HG02759 (cell line): ENCODE measurements at regions not wholly inside any gene's neighbourhood (a gene's known extent, or its start where the extent isn't known, plus 50 kb on each side); places are given as distances from the start of the nearest gene placed in this dataset.
"Not testable (repeated sequence)": the region's sequence is repeated elsewhere in the genome, so short reads cannot be mapped to it uniquely, and the experiment has no call there.

ENCODE experiments used
- ATAC-seq: cut with Tn5 transposase; IDR thresholded peaks from one replicate; pipeline ENCODE4 v1.9.1; 2021; ENCODE audit warnings: mild to moderate bottlenecking, moderate library complexity; ENCODE audit not compliant: unreplicated experiment

DNA sequence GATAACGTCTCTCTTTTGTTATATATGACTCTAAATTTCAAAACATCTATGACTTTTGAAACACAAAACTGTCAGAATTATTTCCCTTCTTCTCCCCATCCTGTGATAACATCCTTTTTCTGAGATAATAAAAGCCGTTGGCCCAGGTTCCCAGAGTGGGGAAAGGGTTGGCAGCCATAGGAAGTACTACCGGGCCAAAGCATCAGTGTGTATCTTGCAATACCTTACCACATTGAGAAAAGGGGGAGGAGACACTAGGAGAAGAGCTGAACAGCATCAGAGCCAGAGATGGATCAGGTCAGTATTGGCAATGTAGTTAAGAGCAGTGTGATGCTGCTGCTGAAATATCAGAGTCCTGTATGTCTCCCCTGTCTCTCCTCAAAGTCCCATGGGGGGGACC is 210.0 kb upstream of the PROK2 start:
- ATAC-seq = no peak

DNA sequence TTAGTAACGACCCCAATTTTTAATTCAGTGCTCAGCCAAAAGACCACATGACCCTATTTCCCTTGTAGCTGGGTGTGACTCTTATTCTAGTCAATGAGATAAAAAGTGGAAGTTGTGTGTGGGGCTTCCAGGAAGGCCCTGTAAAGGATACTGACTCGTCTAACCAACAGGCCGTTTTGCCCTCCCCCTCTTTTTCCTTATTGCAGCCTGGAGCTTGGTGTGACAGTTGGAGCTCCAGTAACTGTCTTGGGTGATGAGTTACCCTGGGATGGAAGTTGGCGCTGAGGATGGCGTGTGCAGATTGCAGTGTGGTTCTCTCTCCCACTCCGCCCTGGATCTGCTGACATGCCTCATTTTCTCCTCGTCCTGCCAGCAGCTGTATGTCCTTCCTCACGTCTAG is 209.3 kb upstream of the PROK2 start:
- ATAC-seq = no peak

DNA sequence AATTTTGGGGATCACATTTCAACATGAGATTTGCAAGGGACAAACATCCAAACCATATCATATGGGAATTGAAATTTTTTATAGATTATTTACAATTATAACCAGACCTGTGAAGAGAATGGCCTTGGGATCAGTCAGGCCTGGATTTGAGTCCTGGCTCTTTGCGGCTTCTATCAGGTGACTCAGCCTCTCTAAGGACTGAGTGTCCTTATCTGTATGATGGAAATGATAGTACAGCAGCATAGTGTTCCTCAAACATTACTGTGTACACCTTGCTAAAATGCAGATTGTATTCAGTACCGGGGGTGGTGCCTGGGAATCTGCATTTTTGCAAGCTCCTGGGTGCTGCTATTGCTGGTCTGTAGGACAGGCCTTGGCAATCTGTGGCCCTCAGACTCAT is 206.7 kb upstream of the PROK2 start:
- no peak for ATAC-seq

DNA sequence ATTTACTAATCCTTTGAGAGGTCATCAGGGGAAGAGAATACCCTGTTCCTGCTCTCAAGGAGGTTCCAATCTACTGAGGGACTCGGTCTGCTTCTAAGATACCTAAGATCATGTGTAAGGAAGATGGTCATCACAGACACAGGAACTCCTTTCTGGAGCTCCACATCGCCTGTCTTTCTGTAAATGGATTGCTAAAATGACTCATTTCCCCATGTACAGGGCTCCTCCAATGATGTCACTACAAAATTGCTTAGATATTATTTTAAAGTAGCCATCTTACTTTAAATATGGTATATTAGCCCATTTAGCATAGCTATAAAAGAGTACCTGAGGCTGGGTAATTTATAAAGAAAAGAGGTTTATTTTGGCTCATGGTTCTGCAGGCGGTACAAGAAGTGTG is 206.1 kb upstream of the PROK2 start:
- no peak for ATAC-seq

DNA sequence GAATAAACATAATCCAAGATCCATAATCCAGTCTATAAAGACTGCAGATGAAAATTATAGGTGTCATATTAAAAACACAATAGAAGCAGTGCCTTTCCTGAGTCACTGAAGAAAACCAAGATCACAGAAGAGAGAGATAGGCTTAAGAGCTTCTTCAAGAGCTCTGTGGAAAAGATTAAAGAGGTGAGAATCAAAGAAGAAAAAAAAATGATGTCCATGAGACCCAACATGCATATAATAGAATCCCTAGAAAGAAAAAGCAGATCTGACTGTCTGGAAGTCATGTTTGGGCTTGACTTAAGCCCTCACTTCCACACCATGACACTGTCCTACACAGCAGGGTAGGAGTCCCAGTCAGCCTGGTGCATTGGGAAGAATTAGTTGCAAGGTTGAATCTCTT is 205.6 kb upstream of the PROK2 start:
- no peak for ATAC-seq

DNA sequence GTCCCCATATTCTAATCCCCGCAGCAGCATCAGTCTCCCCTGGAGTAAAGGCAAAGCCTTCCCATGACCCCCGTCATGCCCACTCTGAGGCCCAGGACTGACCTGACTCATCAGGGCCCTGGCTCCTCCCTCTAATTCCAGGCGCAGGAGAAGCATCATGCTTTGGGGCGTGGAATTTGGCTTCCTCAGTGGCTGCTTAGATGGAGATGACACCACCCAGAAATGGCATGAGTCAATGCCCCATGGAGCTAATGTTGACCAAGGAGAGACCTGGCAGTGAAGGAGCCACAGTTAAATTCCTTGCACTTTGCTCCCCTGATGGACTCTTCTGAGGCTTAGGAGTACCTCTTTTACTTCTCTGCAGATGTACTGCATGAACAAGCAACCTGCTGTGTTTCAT is 204.2 kb upstream of the PROK2 start:
- no peak for ATAC-seq

DNA sequence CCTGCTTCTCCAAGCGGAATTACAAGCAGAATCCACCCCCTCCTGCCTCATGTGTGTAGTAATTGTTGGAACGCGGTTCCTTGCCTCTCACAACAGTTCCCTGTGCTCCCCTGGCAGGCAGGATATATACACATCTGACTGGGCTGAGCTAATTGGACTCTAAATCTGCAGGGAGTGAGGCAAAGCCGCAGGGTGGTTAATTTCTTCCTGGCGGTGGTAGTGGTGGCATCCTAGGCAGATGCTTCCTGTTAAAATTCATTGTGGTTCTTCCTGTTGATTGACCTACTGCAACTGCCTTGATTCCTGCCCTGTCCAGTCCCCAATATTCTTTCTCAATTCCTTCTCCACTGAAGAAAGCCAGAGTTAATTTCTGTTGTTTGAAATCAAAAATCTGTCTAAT is 202.9 kb upstream of the PROK2 start:
- ATAC-seq = no peak

DNA sequence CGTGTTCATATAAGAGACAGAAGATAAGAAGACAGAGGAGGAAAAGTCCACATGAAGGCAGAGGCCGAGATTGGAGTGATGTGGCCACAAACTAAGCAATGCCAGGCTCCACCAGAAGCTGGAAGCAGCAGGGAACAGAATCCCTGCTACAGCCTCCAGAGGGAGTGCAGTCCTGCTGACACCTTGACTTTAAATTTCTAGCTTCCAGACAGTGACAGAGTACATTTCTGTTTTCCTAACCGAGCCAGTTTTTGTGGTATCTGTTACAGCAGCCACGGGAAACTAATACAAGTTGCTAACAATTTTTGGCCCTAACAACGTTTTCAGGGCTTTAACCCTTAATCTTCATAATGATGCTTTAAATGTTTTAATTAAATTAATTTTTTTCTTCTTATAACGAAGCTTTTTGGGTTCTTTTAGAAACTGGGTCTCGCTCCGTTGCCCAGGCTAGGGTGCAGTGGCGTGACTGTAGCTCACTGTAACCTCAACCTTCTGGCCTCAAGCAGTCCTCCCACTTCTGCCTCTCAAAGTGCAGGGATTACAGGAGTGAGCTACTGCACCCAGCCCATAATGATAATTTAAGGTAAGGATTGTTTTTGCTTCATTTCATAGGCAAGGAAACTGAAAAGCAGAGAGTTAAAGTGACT is 202.3 kb upstream of the PROK2 start:
- ATAC-seq = no peak

DNA sequence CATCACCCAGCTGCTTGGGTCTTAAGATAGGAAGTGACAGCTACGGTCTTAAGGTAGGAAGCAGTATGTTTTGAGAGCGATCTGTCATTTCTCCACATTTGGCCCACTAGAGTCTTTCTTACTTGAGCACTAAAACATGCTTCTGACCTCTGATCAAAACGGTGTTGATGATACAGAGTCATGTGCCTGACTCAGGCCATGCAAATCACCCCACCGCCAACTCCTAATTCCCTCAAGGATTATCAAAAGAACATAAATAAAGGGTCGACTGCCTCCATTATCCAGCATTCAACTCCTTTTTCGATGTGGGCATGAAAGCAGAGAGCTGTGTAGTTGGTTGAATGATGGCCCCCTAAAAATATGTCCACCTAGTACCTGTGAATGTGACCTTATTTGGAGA is 201.7 kb upstream of the PROK2 start:
- no peak for ATAC-seq

DNA sequence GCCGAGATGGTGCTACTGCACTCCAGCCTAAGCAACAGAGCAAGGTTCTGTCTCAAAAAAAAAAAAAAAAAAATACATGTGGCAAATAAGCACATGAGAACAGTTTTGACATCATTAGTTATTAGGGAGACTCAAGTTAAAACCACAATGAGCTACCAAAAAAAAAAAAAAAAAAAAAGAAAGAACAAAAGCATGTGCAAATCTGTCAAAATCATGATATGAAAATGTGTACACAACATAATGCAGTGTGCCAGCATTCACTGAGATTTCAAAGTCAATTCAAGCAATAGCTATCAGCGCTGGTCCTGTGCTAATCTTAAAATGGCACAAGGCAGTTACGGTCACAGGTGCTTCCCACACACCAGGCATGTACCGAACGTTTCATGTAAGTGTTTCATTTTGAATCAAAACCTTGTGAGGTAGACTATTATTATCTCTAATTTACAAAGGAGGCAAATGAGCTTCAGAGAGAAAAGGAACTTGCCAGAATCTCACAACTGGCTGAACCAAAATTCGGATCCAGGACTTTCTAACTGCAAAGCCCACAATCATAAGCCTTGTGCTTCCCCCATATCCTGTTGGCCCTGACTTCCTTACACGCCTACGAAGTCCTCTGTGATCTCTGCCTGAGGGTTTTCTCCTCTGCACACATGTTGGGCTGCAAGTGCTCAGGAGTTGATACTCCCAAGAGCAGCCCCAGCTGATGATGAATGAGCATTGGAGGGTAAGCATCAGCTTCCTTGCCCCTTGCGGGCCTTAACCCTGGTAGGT is 200.1 kb upstream of the PROK2 start:
- ATAC-seq = peak; percentile 95

DNA sequence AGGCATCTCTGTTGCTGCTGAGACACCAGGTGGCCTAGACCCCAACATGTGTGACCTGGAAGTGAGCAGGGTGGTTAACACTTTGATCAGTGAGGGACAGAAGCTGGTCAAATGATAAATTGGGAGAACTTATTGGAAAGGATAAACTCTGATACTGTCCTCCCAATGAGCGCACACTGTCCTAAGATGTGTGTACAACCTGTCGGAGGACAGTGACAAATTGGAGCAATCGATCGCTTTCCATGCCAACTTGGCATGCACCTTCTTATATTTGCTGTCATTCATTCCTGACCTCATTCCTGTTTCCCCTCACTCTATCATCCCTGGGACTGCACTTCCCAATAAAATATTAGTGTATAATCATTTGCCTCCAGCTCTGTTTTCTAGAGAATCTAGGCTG is 198.7 kb upstream of the PROK2 start:
- ATAC-seq = no peak

DNA sequence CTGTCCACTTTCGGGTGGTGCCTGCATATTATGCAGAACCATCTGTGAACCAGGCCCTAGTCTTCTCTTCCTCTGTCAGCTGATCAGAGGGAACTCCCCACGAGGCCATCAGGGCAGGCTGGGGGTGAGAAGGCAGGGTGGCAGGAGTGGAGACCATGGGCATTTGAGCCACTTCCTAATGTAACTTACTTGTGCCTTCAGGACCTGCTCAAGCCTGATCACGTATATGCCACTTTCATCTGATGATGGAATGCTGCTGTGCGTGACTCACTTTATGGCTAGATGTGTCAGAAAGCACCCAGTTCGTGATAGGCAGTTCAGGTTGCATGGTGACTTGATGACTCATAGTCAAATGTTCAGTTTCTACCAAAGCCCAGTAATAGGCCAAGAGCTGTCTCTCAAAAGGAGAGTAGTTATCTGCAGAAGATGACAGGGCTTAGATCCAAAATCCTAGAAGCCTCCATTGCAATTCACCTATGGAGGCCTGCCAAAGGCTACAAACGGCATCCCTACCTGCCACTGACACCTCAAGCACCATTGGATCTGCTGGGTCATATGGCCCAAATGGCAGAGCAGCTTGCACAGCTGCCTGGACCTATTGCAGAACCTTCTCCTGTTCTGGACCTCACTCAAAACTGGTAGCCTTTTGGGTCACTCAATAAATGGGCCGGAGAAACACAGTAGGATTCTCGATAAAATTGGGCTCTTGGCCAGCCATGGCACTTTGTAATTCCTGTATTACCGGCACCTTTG is 197.7 kb upstream of the PROK2 start:
- ATAC-seq = not testable (repeated sequence)

DNA sequence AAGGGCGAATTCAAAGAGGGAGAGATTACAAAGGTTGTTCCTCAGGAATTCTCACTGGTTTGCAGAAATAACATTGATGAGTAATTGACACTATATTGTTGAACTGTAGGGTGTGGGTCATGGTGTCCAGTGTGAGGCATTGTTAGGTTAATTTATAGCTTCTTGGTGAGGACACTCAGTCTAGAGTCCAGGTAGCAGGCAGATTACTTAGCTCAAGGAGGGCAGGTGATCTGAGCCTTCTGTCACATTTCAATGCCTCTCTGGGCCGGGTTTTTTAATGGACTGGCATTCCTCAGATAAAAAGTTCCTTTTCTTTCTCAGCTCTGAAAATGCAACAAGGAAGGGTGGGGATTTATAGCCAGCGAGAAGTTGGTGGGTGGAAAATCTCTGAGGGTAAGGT is 194.2 kb upstream of the PROK2 start:
- ATAC-seq = no peak

DNA sequence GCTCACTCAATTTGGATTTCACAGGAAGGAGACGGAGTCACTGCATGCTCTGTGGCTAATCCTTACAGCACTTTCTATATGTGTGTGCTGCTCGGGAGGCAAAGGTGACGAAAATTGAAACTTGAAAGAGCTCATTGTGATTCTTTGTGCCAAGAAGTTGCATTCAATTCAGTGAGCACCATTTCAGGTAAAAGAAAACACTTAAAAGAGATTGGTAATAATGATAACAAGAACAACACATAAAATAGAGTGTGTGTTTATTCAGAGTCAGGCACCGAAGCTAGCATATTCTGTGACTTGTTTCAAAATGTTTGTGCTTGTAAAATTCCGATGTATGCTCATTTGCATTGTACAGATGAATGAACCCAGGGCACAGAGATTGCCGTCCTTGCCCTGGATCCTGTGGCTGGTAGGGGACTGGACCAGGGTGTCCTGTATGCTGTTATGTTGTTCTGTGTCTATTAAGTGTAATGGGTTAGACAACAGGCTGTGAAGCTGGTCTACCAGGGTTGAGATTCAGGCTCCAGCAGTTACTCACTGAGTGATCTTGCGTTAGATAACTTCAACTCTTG is 193.3 kb upstream of the PROK2 start:
- ATAC-seq = peak; percentile 92

DNA sequence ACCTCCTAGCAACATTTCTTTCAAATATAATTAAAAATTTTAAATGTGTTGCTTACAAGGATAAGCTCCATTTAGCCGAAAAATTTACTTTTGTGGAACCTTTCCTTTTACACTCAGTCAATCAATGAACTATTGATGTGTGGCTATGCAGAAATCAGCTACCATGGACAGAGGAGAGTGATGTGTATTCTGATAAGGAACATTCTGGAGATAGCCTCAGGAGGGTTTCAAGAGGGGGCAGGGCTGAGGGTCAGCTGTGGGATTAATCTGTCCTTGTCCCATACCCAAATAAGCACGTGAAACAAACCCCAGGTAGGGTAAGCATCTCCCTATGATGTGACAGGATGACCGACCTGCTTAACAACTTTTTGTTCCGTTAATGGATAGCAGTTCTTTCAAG is 192.6 kb upstream of the PROK2 start:
- no peak for ATAC-seq

DNA sequence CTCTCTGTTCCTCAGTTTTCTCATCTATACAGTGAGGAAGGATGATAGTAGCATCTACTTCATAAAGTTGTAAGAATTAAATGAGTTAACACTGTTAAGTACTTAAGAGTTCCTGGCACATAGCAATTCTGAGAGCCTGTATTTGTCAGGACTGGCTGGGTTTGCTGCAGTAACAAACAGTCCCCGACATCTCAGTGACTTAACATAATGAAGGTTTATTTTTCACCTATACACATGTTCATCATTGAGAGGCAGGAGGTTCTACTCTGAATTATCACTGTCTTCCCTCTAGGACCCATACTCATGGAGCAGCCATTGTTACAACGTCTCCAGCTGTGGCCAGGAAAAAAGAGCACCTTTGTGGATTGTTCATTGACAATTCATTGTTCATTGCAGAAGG is 190.6 kb upstream of the PROK2 start:
- no peak for ATAC-seq

DNA sequence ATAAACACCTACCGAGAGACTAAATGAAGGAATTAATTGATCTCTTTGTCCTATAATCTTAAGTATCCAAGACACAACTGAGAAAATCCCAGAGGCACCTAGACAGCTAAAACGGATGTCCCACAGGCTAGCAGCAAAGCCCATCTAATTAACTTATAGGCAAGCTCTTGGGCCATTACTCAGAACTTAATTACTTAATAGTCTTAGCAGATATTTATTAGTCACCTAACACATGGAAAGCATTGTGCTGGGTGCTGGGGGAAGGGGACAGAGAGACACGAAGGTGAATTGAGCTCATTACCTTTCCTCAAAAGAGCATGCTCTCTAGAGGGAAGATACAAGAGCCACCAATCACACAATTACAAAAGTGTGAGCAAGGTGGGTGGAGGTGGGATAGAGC is 189.8 kb upstream of the PROK2 start:
- no peak for ATAC-seq

DNA sequence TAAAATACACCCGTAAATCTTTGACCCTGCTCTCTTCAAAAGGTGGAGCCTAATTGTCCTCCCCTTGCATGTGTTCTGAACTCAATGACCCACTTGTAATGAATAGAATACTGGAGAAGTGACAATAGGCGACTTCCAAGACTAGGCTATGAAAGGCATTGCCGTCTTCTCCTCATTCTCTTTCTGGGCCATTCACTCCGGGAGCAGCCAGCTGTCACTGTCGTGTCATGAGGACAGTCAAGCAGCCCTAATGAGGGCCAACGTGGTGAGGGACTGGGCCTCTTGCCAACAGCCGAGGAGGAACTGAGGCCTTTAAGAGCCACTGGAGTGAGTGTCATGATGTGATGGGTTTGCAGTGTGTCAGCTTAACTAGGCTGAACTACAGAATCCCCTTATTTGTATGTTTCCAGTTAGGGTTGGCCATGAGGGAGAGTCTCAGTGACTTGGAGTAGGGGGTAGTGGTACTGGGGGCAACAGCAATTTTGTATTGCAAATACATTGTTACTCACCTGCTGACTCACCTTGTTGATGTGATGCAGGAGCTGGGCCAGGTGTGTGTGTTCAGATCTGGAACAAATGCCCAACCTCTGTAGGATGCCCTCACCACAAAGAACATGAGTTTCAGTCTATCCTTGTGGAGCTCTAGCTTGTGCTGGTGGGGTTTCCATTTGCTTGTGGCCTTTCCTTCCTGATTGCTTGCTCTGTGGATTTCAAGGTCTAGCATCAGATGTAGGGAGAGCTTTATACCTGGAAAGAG is 188.5 kb upstream of the PROK2 start:
- no peak for ATAC-seq

DNA sequence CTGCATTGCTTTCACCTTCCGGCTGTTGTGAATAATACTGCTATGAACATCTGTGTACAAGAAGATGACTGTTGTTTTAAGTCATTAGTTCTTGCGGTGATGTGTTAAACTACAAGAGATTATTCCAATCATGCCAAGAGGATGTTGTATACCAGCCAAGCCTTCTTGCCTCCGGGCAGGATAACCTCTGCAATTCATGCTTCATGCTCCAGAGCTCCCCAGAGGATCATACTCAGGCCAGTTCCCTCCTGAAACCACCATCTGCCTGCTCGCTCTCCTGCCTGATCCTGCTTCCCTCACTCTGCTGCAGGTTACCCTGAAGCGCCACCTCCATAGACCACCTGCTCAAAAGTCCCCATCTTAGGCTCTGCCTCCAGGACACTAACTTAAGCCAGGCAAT is 187.1 kb upstream of the PROK2 start:
- ATAC-seq = no peak

DNA sequence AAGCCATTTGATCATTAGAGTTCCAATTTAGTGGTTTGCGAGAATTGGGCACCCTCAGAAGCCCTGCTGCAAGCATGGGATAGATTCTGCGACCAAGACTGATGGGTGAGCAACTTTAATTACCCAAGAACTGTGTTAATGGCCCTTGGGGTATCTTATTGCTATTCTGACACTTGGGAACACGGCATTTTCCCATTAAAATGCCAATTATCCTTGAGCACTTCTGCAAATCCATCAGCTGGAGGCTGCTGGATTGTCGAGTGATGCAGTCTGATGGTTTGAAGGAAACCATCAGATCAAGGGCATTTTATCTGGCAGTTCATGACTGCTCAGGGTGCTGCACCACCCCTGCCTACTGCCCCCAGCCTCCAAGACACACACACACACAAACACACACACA is 183.6 kb upstream of the PROK2 start:
- ATAC-seq = no peak

DNA sequence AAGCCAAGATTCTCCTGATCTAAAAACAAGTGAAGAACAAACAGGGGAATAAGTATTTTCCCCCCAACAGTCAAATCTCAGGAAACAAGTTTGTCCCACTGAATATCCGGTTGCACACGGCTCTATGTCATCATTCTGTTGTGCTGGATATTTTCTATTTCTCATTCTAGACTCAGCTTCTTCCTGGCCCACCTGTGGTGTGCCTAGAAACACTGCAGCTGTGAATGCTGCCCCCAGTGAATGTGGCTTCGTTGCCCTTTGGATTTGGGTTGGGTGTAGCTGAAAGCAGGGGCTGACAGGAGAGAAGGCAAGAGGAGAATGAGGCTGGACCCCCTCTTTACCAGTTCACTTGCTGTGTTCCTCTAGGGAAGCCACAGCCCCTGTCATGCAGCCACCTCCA is 181.2 kb upstream of the PROK2 start:
- ATAC-seq = no peak
